NCI-H2196 treated with DMSO at 0.1 percent for 48 hours (cell line): ENCODE measurements at regions not wholly inside any gene's neighbourhood (a gene's known extent, or its start where the extent isn't known, plus 50 kb on each side); places are given as distances from the start of the nearest gene placed in this dataset.

Experiments
- DNase-seq: peaks from one replicate; lab custom pipeline; 2025; ENCODE audit not compliant: unreplicated experiment; lab: John Stamatoyannopoulos, UW

DNA sequence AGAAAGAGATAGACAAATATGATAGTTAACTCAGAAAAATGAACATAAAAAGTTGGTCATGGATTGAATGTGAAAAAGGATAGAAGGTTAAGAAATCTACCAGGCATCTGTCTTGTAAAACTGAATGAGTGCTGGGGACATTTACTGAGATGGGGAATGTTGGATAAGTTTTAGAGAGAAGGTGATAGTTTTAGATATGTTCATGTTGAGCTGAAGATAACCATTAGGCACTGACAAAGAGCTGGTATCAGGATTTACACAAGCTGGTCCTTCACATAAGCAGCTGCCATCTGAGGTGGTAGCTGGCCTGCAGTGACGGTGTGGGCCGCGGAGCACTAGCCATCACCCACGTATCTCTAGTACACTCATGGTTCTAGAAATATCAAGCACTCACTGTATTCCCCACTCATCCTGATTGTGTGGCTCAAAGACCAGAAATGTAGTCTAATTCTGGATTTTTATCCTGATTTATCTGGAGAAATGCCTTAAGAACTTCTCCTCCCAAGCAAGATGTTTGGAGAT, 194.4 kb upstream of the KCNJ16 start:
- DNase-seq, result no peak

DNA sequence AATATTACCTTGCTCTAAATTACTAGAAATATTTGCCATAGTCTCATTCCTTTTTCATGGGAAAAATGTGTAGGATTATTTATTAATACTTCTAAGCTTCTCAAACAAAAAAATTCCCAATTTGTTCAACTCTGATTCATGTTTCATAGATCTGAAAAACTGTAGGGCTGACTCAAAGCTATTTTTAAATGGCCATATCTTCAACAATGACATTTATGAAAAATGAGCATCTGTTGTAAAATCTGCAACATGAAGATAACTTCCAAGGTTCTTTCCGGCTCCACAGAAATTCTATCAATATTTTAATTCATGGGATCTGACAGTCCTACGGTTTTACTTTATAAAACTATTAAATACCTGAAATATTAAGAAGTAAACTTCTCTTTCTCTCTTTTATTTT, 192.7 kb upstream of the KCNJ16 start:
- DNase-seq, result no peak

DNA sequence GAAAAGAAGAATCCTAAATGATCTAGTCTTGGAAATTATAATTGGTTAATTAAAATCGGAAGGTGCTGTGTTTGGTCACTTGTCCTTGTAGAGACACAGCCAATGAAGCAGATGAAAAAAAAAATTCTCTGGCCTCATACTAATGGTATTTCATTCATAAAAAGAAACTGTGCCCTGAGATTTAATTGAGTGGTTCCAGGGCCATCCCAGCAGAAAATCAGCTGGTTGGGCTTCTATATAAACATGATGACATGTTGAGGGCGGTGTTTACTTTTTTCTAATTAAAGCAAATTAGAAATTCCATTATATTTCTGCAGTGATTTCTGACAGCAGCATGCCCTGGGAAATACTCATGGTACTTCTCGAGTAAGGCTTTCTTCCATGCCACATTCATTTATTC, 191.9 kb upstream of the KCNJ16 start:
- no peak for DNase-seq

DNA sequence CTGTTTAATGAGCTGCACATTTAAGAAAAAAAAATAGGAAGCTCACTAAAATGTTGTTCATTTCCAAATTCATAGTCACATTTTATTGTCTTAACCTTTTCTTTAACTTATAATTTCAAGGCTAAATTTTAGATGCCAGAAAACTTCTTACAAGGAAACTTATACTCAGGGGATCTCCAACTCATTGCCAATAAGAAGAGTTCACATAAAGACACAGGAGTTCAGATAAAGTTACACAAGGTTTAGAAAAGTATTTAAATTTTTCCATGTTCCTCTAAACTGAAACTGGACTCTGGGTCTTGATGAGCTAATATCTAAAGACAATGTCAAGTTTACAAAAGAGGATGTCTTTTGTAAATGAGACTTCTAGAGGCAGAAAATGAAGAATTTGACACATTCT, 190.7 kb upstream of the KCNJ16 start:
- no peak for DNase-seq

GRCh38 chr17:69884846-69885245, 190.2 kb upstream of the KCNJ16 start:
- DNase-seq, result no peak

DNA sequence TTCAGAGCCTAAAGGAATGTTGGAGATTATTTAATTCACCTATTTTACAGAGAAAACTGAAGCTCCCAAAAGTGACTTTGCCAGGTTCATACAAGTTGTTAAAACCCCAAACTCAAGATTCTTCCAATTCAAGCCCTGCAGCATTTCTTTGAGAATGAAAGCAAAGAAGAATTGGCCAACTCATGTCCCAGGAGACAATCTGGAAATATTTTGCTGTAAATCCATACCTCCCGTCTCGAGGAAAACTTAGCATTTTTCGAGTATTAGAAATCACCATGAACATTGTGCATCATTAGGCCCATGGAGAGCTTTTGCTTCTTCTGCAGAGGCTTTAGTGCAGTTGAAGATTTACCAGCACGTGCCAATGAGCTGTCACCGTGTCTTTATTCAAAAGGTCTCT, 176.4 kb upstream of the KCNJ16 start:
- DNase-seq, result no peak

- no peak for DNase-seq
Observed at GRCh38 chr17:69900101-69900500, 174.9 kb upstream of the KCNJ16 start.

DNA sequence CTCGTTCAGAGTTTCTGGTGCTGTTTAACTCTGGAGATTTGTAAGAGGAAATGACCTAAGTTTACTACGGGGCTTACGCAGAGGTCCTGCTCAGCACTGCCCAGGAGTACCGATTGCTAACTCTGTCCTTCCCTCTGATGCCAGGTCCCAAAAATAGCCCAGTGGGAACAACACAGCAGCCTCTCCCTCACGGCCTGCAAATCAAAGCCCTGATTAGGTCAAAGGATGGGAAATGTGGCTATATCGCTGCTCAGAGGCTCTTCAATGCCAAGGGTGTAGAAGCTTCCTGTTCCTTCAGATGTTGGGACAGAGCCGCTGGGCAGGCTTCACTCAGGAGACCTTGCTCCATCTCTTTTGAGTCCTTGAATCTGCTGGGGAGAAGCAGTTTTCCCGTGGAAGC, 174.2 kb upstream of the KCNJ16 start:
- DNase-seq, result no peak

GRCh38 chr17:69906306-69906705, 168.7 kb upstream of the KCNJ16 start:
- DNase-seq, result no peak

- DNase-seq, result no peak
Observed at GRCh38 chr17:69907132-69907847, 167.7 kb upstream of the KCNJ16 start.

GRCh38 chr17:69908626-69909368, 166.2 kb upstream of the KCNJ16 start:
- no peak for DNase-seq

DNA sequence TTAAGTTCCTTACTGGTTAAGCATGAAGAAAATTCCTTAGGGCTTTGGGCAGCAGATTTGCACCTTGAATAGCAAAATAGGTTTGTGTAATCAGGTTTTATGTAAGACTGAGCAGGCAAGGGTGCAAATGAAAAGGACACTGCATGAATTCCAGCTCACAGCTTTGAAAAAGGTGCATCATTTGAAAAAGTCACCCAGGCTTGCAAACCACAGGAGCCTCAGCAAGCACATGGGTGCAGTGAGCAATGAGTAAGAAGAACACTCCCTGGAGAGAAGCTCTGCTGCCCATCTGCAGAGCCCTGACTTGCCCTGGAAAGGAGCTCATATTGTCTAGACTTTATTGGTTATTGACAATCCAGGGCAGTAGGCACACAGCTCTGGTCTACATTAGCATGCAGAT, 165.6 kb upstream of the KCNJ16 start:
- no peak for DNase-seq

- DNase-seq, result no peak
Observed at GRCh38 chr17:69912805-69913204, 162.2 kb upstream of the KCNJ16 start.

GRCh38 chr17:69913216-69913615, 161.8 kb upstream of the KCNJ16 start:
- no peak for DNase-seq

DNA sequence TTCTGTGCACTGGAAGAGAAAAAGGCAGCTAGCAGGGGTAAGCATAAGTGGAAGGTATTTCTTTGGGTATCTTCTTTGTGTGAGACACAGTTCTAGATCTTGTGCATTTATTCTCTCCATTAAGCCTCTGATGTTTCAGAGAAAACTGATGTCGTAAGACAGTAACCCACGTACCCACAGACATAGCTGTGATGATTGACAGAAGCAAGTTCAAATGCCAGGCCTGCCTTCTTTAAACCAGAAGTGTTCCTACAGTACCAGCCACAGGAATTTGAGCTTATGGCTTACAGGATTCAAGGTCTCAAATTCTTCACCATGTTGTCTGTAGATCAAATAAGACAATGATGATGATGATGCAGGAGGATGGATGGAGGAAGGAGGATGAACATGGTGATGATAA, 161.4 kb upstream of the KCNJ16 start:
- DNase-seq, result no peak

DNA sequence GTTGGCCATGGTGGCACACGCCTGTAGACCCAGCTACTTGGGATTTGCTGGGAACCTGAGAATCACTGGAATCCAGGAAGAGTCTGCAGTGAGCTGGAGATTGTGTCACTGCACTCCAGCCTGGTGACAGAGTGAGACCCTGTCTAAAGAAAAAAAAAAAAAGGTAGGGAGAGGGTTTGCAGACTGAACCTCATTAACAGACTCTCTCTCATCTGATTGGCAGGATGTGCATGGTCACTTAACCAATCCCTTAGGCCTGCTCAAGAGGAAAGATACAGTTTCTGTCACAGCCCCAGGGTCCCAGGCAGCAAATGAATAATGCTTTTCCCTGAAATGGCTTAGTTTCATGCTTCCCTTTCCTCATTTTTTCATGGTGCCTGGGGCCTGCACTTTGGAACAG, 160.5 kb upstream of the KCNJ16 start:
- DNase-seq, result no peak

DNA sequence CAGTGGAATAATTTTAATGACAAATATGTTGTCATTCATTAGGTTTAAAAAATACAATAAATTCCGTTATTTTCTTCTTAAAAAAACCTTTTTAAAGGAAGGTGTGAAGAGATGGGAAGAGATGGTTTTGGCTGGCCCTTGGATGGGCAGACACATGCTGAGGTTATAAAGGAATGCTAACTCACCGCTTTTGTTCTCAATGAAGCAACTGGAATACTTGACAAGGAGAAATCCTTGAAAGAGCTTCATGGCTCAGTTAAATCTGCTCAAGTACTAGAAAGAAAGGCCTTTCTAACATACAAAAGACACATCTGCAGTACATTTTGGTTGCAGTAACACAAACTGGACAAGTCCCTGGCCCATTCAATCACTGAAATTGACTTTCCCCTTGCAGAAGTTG, 158.3 kb upstream of the KCNJ16 start:
- DNase-seq, result no peak

DNA sequence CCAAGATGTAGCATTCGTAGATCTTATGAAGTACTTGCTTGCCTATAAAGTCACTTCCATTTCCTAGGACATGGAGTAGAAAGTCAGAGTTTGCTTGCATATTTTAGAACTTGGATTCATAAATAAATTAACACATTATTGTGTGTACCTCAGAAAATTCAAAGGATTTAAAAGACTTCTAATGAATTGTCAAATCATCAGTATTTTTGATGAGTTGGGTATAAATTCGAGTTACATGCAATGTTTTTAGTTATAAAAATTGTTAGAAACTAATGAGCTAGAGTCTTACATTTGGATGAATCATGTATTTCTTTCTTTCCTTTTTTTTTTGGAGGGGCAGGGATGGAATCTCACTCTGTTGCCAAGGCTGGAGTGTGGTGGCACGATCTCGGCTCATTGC, 156.9 kb upstream of the KCNJ16 start:
- DNase-seq, result no peak

DNA sequence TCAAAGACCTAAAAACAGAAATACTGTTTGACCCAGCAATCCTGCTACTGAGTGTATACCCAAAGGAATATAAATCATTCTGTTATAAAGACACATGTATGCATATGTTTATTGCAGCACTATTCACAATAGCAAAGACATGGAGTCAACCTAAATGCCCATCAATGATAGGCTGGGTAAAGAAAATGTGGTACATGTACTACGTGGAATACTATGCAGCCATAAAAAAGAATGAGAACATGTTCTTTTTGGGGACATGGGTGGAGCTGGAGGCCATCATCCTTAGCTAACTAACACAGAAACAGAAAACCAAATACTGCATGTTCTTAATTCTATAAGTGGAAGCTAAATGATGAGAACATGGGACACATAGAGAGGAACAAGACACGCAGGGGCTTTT, 155.2 kb upstream of the KCNJ16 start:
- DNase-seq, result no peak

- DNase-seq, result no peak
Observed at GRCh38 chr17:69921046-69921445, 154.0 kb upstream of the KCNJ16 start.

DNA sequence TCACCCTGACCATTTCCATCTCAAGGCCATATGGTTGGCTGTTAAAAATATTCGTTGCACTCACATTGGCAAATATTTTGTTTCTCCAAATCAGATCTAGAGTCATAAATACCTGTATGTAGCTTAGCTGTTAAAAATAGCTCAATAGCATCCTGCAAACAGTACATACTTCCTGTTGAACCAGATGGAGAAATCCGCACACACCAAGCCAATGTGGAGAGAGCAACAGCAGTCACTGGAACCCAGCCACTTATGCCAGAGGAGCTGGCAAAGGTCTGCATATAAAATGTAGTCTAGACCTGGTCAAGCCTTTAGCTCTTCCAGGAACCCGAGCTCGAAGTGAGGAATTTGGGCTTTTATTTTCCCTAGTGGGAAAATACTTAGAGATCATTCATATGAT, 146.4 kb upstream of the KCNJ16 start:
- DNase-seq, result no peak

- DNase-seq, result no peak
Observed at GRCh38 chr17:69936996-69937395, 138.0 kb upstream of the KCNJ16 start.

- DNase-seq, result no peak
Observed at GRCh38 chr17:69943058-69943457, 132.0 kb upstream of the KCNJ16 start.
